ENCODE measurements at regions not wholly inside any gene's neighbourhood (a gene's known extent, or its start where the extent isn't known, plus 50 kb on each side); places are given as distances from the start of the nearest gene placed in this dataset.

- no peaks in the 10 kb centered on the region for H3K27me3 ChIP-seq (ENCODE audit: low read length)
- H3K9ac ChIP-seq (ENCODE audit: low read length): no peak overlapping the region
- no peaks in the 10 kb centered on the region for H3K36me3 ChIP-seq (ENCODE audit: low read length)
- no peak overlapping the region for H2AFZ ChIP-seq (ENCODE audit: low read depth, low read length, severe bottlenecking)
- no peaks in the 10 kb centered on the region for H3K9me2 ChIP-seq (replicated peaks; ENCODE audit: insufficient read depth, low read length)
- no peak overlapping the region for H3K4me2 ChIP-seq (ENCODE audit: low read depth, low read length, poor library complexity, severe bottlenecking)
- no peaks in the 10 kb centered on the region for H3F3A ChIP-seq (ENCODE audit: insufficient read depth)
- no peaks in the 10 kb centered on the region for H4K20me1 ChIP-seq (ENCODE audit: low read depth, low read length)
- H3K4me3 ChIP-seq (ENCODE audit: insufficient read depth, low read length, poor library complexity, severe bottlenecking): no peak overlapping the region
- 0 out of 2 replicates have a peak, but pooled peaks cover 5% of the 10 kb centered on the region for H3K9me3 ChIP-seq (ENCODE audit: insufficient read depth, low read length)
- no peak for TF ChIP-seq CTCF (IDR thresholded peaks at IDR 0.05; ENCODE audit: insufficient read depth, low read length, poor library complexity, severe bottlenecking)
- no peak for TF ChIP-seq EZH2phosphoT487 (conservative IDR thresholded peaks at IDR 0.05; ENCODE audit: low read length)
- no peak overlapping the region for H3K27ac ChIP-seq (ENCODE audit: low read depth, low read length)
- H3K79me2 ChIP-seq (ENCODE audit: insufficient read depth, low read length): no peaks in the 10 kb centered on the region
These were observed 973.8 kb downstream of the ROBO2 start for GRCh38 chr3:78013653-78014052.

DNA sequence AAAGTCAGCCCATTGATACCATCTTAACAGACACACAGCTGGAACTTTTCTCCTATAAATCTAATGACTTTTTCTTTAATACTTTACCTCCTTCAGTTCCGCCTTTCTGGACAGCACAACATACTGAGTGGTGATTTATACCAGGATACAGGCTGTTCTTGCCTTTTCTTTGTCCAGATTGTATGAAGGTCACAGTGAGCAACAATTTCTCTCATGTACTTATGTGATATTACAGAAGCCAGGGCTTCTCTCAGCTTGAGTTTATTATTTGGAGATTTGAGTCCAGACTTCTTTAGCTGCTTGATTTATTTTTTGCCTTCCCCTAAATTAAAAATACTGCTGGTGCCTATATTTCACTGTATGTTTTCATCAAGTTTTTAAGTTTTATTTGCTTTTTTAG is 976.0 kb downstream of the ROBO2 start:
- no peaks in the 10 kb centered on the region for H3K9me2 ChIP-seq (replicated peaks; ENCODE audit: insufficient read depth, low read length)
- 0 out of 2 replicates have a peak, but pooled peaks cover 5% of the 10 kb centered on the region for H3K9me3 ChIP-seq (ENCODE audit: insufficient read depth, low read length)
- no peak for TF ChIP-seq CTCF (IDR thresholded peaks at IDR 0.05; ENCODE audit: insufficient read depth, low read length, poor library complexity, severe bottlenecking)
- no peak for TF ChIP-seq EZH2phosphoT487 (conservative IDR thresholded peaks at IDR 0.05; ENCODE audit: low read length)
- no peak overlapping the region for H2AFZ ChIP-seq (ENCODE audit: low read depth, low read length, severe bottlenecking)
- H3K27ac ChIP-seq (ENCODE audit: low read depth, low read length): no peak overlapping the region
- H3K36me3 ChIP-seq (ENCODE audit: low read length): no peaks in the 10 kb centered on the region
- no peaks in the 10 kb centered on the region for H4K20me1 ChIP-seq (ENCODE audit: low read depth, low read length)
- no peaks in the 10 kb centered on the region for H3K79me2 ChIP-seq (ENCODE audit: insufficient read depth, low read length)
- H3K9ac ChIP-seq (ENCODE audit: low read length): no peak overlapping the region
- H3F3A ChIP-seq (ENCODE audit: insufficient read depth): no peaks in the 10 kb centered on the region
- H3K4me2 ChIP-seq (ENCODE audit: low read depth, low read length, poor library complexity, severe bottlenecking): no peak overlapping the region
- no peaks in the 10 kb centered on the region for H3K27me3 ChIP-seq (ENCODE audit: low read length)
- no peak overlapping the region for H3K4me3 ChIP-seq (ENCODE audit: insufficient read depth, low read length, poor library complexity, severe bottlenecking)

- Histone ChIP-seq H3K9me2 (replicated peaks; ENCODE audit: insufficient read depth, low read length) (no peaks in the 10 kb centered on the region), H3K27me3 (ENCODE audit: low read length) (no peaks in the 10 kb centered on the region), H3K9ac (ENCODE audit: low read length) (no peak overlapping the region), H3K9me3 (ENCODE audit: insufficient read depth, low read length) (no peaks in the 10 kb centered on the region), H3F3A (ENCODE audit: insufficient read depth) (no peaks in the 10 kb centered on the region), H3K36me3 (ENCODE audit: low read length) (no peaks in the 10 kb centered on the region), H2AFZ (ENCODE audit: low read depth, low read length, severe bottlenecking) (no peak overlapping the region), H4K20me1 (ENCODE audit: low read depth, low read length) (no peaks in the 10 kb centered on the region), H3K79me2 (ENCODE audit: insufficient read depth, low read length) (no peaks in the 10 kb centered on the region), H3K4me2 (ENCODE audit: low read depth, low read length, poor library complexity, severe bottlenecking) (no peak overlapping the region), H3K4me3 (ENCODE audit: insufficient read depth, low read length, poor library complexity, severe bottlenecking) (no peak overlapping the region), H3K27ac (ENCODE audit: low read depth, low read length) (no peak overlapping the region)
- TF ChIP-seq CTCF (IDR thresholded peaks at IDR 0.05; ENCODE audit: insufficient read depth, low read length, poor library complexity, severe bottlenecking) (no peak), EZH2phosphoT487 (conservative IDR thresholded peaks at IDR 0.05; ENCODE audit: low read length) (no peak)
These were observed 981.8 kb downstream of the ROBO2 start for GRCh38 chr3:78021710-78022109.
